BE2C (cell line): ENCODE measurements at regions not wholly inside any gene's neighbourhood (a gene's known extent, or its start where the extent isn't known, plus 50 kb on each side); places are given as distances from the start of the nearest gene placed in this dataset.

Experiments
- DNase-seq: peaks from one replicate; pipeline ENCODE4 v3.0.0-alpha.2; 2020
- H3K27me3 ChIP-seq: fragments of 250-450 bp; sonication (Bioruptor Pico); 2 replicates; pipeline ENCODE4 v1.5.1; 2020; ENCODE audit warnings: mild to moderate bottlenecking
- H3K36me3 ChIP-seq: fragments of 250-450 bp; sonication (Bioruptor Pico); 2 replicates; pipeline ENCODE4 v1.5.1; 2020; ENCODE audit warnings: mild to moderate bottlenecking
- H3K4me1 ChIP-seq: fragments of 250-450 bp; sonication (Bioruptor Pico); 2 replicates; pipeline ENCODE4 v1.5.1; 2020
- H3K4me3 ChIP-seq: 2 replicates; pipeline ENCODE4 v1.5.1; 2011; ENCODE audit warnings: low read depth, low read length
- H3K9me3 ChIP-seq: fragments of 250-450 bp; sonication (Bioruptor Pico); 2 replicates; pipeline ENCODE4 v1.5.1; 2020
- CTCF ChIP-seq: IDR thresholded peaks from 2 replicates; pipeline ENCODE4 v1.5.1; 2012; ENCODE audit warnings: mild to moderate bottlenecking, low read depth, low read length

- Histone ChIP-seq H3K9me3 (no peaks in the 10 kb centered on the region), H3K4me1 (no peaks in the 10 kb centered on the region), H3K27me3 (no peaks in the 10 kb centered on the region), H3K4me3 (no peak overlapping the region), H3K36me3 (no peaks in the 10 kb centered on the region)
- no peak for DNase-seq
- TF ChIP-seq CTCF: no peak
These were observed 118.6 kb upstream of the CNTN4 start for GRCh38 chr3:1979961-1980615.

DNA sequence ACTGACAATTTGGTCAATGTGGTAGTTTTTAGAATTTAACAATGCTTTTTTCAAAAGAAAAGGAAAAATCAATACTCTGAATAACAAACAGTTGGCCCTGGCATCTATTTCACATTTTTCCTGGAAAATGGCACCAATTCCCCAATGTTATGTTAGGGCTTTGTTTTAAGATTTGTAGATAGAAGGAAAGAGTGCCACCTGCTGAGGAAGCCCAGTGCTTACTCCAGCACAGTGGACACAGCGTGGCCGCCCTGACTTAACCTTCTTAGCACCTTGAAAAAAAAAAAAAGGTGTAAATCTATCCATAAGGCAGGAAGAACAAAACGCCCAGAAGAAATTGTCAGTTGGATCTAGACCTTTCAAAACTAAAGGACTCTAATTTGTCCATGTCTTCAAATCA lies 110.7 kb upstream of the CNTN4 start:
- DNase-seq: no peak
- Histone ChIP-seq H3K4me1 (no peaks in the 10 kb centered on the region), H3K4me3 (no peak overlapping the region), H3K36me3 (no peaks in the 10 kb centered on the region), H3K27me3 (no peaks in the 10 kb centered on the region), H3K9me3 (no peaks in the 10 kb centered on the region)
- TF ChIP-seq CTCF: peak; percentile 34

DNA sequence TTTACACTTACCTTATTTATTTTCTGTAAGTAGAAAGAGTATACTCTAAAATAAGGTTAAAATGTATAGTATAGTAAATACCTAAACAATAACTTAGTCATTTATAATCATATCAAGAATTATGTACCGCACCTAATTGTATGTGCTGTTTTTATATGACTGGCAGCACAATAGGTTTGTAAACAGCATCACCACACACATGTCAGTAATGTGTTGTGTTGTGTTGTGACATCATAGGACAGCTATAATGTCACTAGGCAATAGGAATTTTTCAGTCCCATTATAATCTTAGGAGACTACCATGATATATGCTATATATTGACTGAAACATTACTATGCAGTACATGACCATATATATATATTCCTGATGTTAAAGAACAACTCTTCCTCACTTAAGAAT lies 99.9 kb upstream of the CNTN4 start:
- H3K4me3 ChIP-seq: no peak overlapping the region
- no peaks in the 10 kb centered on the region for H3K27me3 ChIP-seq
- H3K9me3 ChIP-seq: no peaks in the 10 kb centered on the region
- no peak for DNase-seq
- no peak for TF ChIP-seq CTCF
- H3K36me3 ChIP-seq: no peaks in the 10 kb centered on the region
- peaks cover 3% of the 10 kb centered on the region; the same call in 1 of the 2 replicates for H3K4me1 ChIP-seq

DNA sequence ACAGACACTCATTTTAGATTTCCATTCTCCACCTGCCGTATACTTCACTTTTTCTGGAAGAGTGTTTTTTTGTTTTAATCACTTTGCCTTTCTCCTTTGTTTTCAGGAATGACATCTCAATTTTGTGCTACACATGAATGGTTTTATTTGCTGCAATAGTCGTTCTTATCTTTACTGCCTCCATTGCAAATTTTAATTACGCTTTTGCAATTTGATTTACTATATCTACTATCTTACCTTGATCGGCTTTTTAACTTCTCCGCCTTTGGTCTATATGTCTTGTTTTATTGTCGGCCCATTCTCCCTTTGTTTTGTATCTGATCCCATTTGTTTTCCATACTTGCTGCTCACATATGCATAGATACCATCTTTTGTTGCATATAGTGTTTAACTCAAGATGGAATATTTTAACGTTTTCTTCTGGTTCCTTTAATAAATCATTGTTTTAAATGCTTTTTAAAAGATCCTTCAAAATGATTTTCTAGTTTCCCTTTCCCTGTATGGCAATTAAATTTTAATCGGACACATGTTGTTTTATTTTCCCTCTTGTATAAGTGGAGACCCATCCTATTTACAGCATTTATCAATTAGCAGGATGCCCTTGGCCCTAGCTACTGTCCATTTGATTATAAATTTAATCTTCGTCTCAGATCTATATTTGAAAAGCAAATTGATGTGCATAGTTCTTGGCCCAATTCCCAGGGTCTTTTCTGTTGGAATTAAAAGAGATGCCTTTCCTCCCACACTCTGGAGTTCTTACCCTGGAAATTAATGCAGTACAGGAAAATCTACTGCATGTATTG lies 97.2 kb upstream of the CNTN4 start:
- Histone ChIP-seq H3K9me3 (no peaks in the 10 kb centered on the region), H3K4me3 (peak overlapping the region; percentile 10; the same call in 1 of the 2 replicates), H3K36me3 (no peaks in the 10 kb centered on the region), H3K4me1 (peaks cover 3% of the 10 kb centered on the region; the same call in 1 of the 2 replicates), H3K27me3 (no peaks in the 10 kb centered on the region)
- no peak for TF ChIP-seq CTCF
- no peak for DNase-seq

- H3K4me3 ChIP-seq: no peak overlapping the region
- no peaks in the 10 kb centered on the region for H3K36me3 ChIP-seq
- H3K4me1 ChIP-seq: no peaks in the 10 kb centered on the region
- peak; percentile 16 for DNase-seq
- TF ChIP-seq CTCF: no peak
- no peaks in the 10 kb centered on the region for H3K9me3 ChIP-seq
- H3K27me3 ChIP-seq: no peaks in the 10 kb centered on the region
These were observed 74.7 kb upstream of the CNTN4 start for GRCh38 chr3:2023959-2024358.

DNA sequence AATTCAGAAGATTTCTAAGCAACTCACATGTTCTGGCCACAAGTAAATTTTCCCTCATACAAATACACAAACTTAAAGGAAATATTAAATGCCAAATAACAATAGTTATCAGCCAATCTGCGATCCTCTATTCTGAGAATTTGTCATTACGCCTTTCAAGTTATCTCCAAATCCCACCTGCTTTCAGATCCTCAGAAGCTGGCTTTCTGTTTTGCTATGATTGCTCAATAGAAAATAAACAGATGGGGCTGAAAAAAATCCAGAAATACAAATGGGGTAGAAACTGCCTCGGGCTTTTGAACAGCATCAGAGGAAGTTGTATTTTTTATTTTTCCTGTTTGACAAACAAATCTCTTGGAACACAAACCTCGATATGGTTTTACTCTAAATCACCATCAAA lies 74.0 kb upstream of the CNTN4 start:
- no peaks in the 10 kb centered on the region for H3K4me1 ChIP-seq
- H3K36me3 ChIP-seq: no peaks in the 10 kb centered on the region
- H3K27me3 ChIP-seq: no peaks in the 10 kb centered on the region
- H3K9me3 ChIP-seq: no peaks in the 10 kb centered on the region
- no peak overlapping the region for H3K4me3 ChIP-seq
- TF ChIP-seq CTCF: no peak
- DNase-seq: no peak
